ENCODE measurements at regions not wholly inside any gene's neighbourhood (a gene's known extent, or its start where the extent isn't known, plus 50 kb on each side); places are given as distances from the start of the nearest gene placed in this dataset.

DNA sequence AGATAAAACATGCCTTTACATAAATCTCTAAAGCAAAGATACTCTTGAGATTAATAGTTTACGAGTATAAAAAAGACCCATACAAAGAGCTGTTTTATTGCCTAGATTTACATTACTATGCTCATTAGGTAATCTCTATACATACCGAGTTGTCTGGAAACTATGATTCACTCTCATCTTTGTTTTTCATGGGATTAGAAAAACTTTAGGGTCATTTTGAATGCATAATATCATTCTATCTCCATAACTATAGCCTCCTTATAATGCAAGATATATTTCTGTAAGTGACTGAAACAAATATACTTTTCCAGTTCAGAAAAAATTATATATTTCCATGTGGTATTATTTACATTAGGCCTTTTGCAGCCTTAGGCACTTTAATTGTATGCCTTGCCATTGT lies 1088.7 kb upstream of the ARRDC3 start:
- no peaks in the 10 kb centered on the region for H3K9me3 ChIP-seq (ENCODE audit: control insufficient read depth in 2 of 2, low read length in 2 of 2)
- H3K36me3 ChIP-seq (ENCODE audit: control insufficient read depth in 2 of 2, insufficient read depth in 2 of 2, low read length in 2 of 2): no peaks in the 10 kb centered on the region
- H3K4me3 ChIP-seq (ENCODE audit: low read length in 2 of 2): no peak overlapping the region
- no peaks in the 10 kb centered on the region for H3K27me3 ChIP-seq (ENCODE audit: control insufficient read depth in 2 of 2, insufficient read depth in 2 of 2, low read length in 2 of 2)
- no peak overlapping the region for H3K9ac ChIP-seq (ENCODE audit: low read depth in 1 of 2, low read length in 2 of 2)
- no peak overlapping the region for H3K27ac ChIP-seq (ENCODE audit: low read depth in 2 of 2, low read length in 2 of 2)
- no peaks in the 10 kb centered on the region for H3K4me1 ChIP-seq (ENCODE audit: control insufficient read depth in 2 of 2, insufficient read depth in 2 of 2, low read length in 2 of 2)

DNA sequence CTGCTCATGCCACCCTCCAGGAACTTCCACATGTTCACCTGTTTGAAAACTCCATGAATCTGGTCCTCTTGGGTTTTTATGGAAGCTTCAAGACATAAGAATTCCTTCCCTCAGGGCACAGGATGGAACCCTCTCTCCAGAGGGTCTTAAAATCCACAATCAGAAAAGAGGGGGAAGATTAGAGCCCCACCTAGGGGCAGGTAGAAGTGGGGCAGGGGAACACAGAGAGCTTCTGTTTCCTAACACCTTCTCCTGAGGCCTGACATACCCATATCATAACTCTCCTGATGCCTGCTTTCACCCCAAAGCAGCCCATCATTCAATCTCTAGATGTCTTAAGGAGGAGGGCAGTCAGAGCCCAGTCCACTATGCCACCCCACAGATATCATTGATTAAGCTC lies 1087.7 kb upstream of the ARRDC3 start:
- Histone ChIP-seq H3K36me3 (ENCODE audit: control insufficient read depth in 2 of 2, insufficient read depth in 2 of 2, low read length in 2 of 2) (no peaks in the 10 kb centered on the region), H3K4me1 (ENCODE audit: control insufficient read depth in 2 of 2, insufficient read depth in 2 of 2, low read length in 2 of 2) (no peaks in the 10 kb centered on the region), H3K9me3 (ENCODE audit: control insufficient read depth in 2 of 2, low read length in 2 of 2) (no peaks in the 10 kb centered on the region), H3K27ac (ENCODE audit: low read depth in 2 of 2, low read length in 2 of 2) (no peak overlapping the region), H3K4me3 (ENCODE audit: low read length in 2 of 2) (no peak overlapping the region), H3K27me3 (ENCODE audit: control insufficient read depth in 2 of 2, insufficient read depth in 2 of 2, low read length in 2 of 2) (no peaks in the 10 kb centered on the region), H3K9ac (ENCODE audit: low read depth in 1 of 2, low read length in 2 of 2) (no peak overlapping the region)

DNA sequence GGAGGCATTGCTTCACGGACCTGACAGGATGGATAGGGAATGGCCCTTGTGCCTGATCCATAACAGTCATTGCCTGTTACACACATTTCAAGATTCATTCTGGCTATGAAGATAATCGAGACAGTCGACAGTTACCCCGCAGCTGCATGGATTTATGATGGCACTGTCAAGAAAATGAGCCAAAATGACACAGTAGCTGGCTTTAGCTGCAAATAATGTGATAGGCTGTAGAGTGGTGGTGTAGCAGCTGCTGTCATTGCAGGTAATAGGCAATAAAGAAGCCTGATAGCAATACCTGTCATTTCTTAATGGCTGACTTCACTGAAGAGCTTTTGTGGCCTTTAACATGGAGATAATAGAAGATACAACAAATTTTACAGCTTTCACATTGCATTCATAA lies 1085.2 kb upstream of the ARRDC3 start:
- Histone ChIP-seq H3K9me3 (ENCODE audit: control insufficient read depth in 2 of 2, low read length in 2 of 2) (no peaks in the 10 kb centered on the region), H3K4me1 (ENCODE audit: control insufficient read depth in 2 of 2, insufficient read depth in 2 of 2, low read length in 2 of 2) (no peaks in the 10 kb centered on the region), H3K27me3 (ENCODE audit: control insufficient read depth in 2 of 2, insufficient read depth in 2 of 2, low read length in 2 of 2) (no peaks in the 10 kb centered on the region), H3K36me3 (ENCODE audit: control insufficient read depth in 2 of 2, insufficient read depth in 2 of 2, low read length in 2 of 2) (no peaks in the 10 kb centered on the region), H3K9ac (ENCODE audit: low read depth in 1 of 2, low read length in 2 of 2) (no peak overlapping the region), H3K4me3 (ENCODE audit: low read length in 2 of 2) (no peak overlapping the region), H3K27ac (ENCODE audit: low read depth in 2 of 2, low read length in 2 of 2) (no peak overlapping the region)

DNA sequence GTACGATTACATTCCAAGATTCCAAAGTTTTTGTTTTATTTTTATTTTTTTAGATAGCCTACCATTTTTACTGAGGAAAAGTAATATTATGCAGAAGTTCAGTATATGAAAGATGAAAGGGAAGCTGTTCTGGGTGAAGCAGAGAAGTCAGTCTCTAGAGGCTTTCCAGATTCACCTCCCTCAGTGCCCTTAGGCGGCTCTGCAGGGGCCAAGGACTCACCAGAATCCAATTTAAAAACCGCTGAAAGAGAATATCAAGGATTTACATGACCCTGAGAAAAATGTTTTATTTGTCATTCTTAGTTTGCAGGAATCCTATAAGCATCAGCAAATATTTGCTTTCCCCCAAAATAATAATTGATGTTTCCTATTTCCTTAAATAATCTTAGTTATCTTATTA lies 1084.6 kb upstream of the ARRDC3 start:
- Histone ChIP-seq H3K9ac (ENCODE audit: low read depth in 1 of 2, low read length in 2 of 2) (no peak overlapping the region), H3K4me1 (ENCODE audit: control insufficient read depth in 2 of 2, insufficient read depth in 2 of 2, low read length in 2 of 2) (no peaks in the 10 kb centered on the region), H3K36me3 (ENCODE audit: control insufficient read depth in 2 of 2, insufficient read depth in 2 of 2, low read length in 2 of 2) (no peaks in the 10 kb centered on the region), H3K4me3 (ENCODE audit: low read length in 2 of 2) (no peak overlapping the region), H3K27ac (ENCODE audit: low read depth in 2 of 2, low read length in 2 of 2) (no peak overlapping the region), H3K9me3 (ENCODE audit: control insufficient read depth in 2 of 2, low read length in 2 of 2) (no peaks in the 10 kb centered on the region), H3K27me3 (ENCODE audit: control insufficient read depth in 2 of 2, insufficient read depth in 2 of 2, low read length in 2 of 2) (no peaks in the 10 kb centered on the region)

DNA sequence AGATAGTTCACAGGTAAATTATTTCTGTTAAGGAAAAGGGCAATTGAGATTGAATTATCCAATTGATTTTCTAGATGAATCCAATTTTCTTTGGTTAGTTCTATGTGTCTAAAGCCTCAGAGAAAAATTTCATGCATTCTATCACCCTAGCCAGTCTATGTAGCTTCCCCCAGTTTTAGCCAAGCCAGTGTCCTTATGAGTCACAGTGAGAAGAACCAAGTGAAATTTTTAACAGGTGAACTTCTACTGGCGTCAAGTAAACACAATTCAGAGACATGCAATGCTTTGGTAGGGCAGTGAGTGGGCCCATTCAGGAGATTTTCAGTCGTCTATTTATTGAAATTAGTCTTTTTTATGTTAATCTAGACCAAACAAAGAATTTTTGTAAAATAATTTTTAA lies 1077.4 kb upstream of the ARRDC3 start:
- H3K36me3 ChIP-seq (ENCODE audit: control insufficient read depth in 2 of 2, insufficient read depth in 2 of 2, low read length in 2 of 2): no peaks in the 10 kb centered on the region
- H3K4me1 ChIP-seq (ENCODE audit: control insufficient read depth in 2 of 2, insufficient read depth in 2 of 2, low read length in 2 of 2): no peaks in the 10 kb centered on the region
- no peaks in the 10 kb centered on the region for H3K27me3 ChIP-seq (ENCODE audit: control insufficient read depth in 2 of 2, insufficient read depth in 2 of 2, low read length in 2 of 2)
- no peaks in the 10 kb centered on the region for H3K9me3 ChIP-seq (ENCODE audit: control insufficient read depth in 2 of 2, low read length in 2 of 2)
- H3K9ac ChIP-seq (ENCODE audit: low read depth in 1 of 2, low read length in 2 of 2): no peak overlapping the region
- no peak overlapping the region for H3K4me3 ChIP-seq (ENCODE audit: low read length in 2 of 2)
- H3K27ac ChIP-seq (ENCODE audit: low read depth in 2 of 2, low read length in 2 of 2): no peak overlapping the region

DNA sequence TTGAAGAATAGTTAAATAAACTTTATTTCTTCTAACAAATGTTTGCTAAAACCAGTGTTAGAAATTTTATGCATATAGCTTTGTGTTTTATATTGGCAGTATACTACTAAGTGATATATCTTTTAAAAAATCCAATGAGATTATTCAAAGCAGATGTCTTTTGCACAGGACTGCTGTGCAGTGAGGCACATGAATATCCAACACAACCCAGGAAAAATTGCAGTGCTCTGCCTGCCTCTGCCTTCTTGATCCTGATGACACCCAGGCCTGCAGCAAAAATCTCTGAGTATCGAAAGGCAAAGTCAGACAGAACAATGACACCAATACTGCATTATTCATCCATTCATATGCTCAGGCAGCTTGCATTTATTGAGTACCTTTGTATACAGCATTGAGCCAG lies 1076.5 kb upstream of the ARRDC3 start:
- no peak overlapping the region for H3K9ac ChIP-seq (ENCODE audit: low read depth in 1 of 2, low read length in 2 of 2)
- no peaks in the 10 kb centered on the region for H3K36me3 ChIP-seq (ENCODE audit: control insufficient read depth in 2 of 2, insufficient read depth in 2 of 2, low read length in 2 of 2)
- no peaks in the 10 kb centered on the region for H3K4me1 ChIP-seq (ENCODE audit: control insufficient read depth in 2 of 2, insufficient read depth in 2 of 2, low read length in 2 of 2)
- no peak overlapping the region for H3K27ac ChIP-seq (ENCODE audit: low read depth in 2 of 2, low read length in 2 of 2)
- no peaks in the 10 kb centered on the region for H3K9me3 ChIP-seq (ENCODE audit: control insufficient read depth in 2 of 2, low read length in 2 of 2)
- no peaks in the 10 kb centered on the region for H3K27me3 ChIP-seq (ENCODE audit: control insufficient read depth in 2 of 2, insufficient read depth in 2 of 2, low read length in 2 of 2)
- H3K4me3 ChIP-seq (ENCODE audit: low read length in 2 of 2): no peak overlapping the region

DNA sequence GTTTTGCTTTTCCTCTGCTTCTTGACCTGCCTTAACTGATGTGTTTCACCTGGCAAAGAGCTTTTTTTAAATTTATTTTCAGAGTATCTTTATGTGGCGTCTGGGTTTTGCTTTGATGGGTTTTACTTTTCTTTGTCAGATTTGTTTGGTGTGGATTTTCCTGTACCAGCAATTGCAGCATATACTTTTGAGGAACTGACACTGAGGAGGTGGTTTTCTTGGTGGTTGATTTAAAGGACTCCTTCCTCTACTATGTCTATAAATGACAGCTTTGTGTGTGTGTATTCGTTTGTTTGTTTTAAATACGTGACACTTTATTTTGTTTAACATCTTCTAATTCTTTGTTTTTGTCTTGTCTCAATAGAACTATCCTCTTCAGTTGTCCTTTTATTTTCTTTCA lies 1071.9 kb upstream of the ARRDC3 start:
- no peaks in the 10 kb centered on the region for H3K36me3 ChIP-seq (ENCODE audit: control insufficient read depth in 2 of 2, insufficient read depth in 2 of 2, low read length in 2 of 2)
- no peaks in the 10 kb centered on the region for H3K9me3 ChIP-seq (ENCODE audit: control insufficient read depth in 2 of 2, low read length in 2 of 2)

DNA sequence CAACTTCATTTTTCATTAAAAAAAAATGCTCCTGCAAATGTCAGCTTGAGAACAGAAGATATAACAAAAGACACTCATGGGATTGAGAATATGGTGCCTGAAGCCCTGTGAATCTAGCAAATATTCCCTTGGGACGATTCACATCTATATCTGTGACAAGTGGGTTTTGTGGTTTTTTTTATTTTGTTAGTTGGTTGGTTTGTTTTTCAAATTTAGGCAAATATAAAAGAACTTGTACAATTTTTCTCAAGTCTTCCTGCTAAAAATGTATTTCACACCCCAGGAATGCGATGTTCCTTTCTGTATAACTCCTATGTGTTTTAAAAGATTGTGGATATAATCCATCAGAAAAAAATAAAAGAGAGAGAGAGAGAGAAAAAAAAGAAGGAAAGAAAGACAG lies 1061.8 kb upstream of the ARRDC3 start:
- H3K27ac ChIP-seq (ENCODE audit: low read depth in 2 of 2, low read length in 2 of 2): no peak overlapping the region

More for the DNA sequence above, 1071.9 kb upstream of the ARRDC3 start:
- Histone ChIP-seq H3K4me3 (ENCODE audit: low read length in 2 of 2) (no peak overlapping the region), H3K27ac (ENCODE audit: low read depth in 2 of 2, low read length in 2 of 2) (no peak overlapping the region), H3K27me3 (ENCODE audit: control insufficient read depth in 2 of 2, insufficient read depth in 2 of 2, low read length in 2 of 2) (no peaks in the 10 kb centered on the region), H3K4me1 (ENCODE audit: control insufficient read depth in 2 of 2, insufficient read depth in 2 of 2, low read length in 2 of 2) (no peaks in the 10 kb centered on the region), H3K9ac (ENCODE audit: low read depth in 1 of 2, low read length in 2 of 2) (no peak overlapping the region)

DNA sequence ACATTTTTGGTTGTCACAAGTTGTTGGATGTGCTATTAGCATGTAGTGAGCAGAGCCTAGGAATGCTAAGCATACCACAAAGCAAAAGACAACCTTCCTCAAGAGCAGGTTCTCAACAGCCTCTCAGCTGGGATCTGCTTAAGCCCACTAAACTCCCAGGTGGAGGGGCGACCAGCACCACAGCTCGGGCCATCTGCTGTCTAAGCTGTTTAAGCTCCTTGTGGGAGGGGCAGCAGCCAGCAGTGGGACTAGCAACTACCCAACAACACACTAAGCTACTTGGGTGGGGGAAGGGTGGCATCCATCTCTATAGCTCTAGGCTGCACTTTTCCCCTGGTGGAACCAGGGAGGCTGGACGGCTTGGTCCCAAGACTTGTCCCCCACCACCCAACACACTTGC lies 1052.7 kb upstream of the ARRDC3 start:
- H3K4me1 ChIP-seq (ENCODE audit: control insufficient read depth in 2 of 2, insufficient read depth in 2 of 2, low read length in 2 of 2): no peaks in the 10 kb centered on the region
- H3K4me3 ChIP-seq (ENCODE audit: low read length in 2 of 2): no peak overlapping the region
- no peaks in the 10 kb centered on the region for H3K27me3 ChIP-seq (ENCODE audit: control insufficient read depth in 2 of 2, insufficient read depth in 2 of 2, low read length in 2 of 2)
- no peak overlapping the region for H3K9ac ChIP-seq (ENCODE audit: low read depth in 1 of 2, low read length in 2 of 2)
- no peaks in the 10 kb centered on the region for H3K9me3 ChIP-seq (ENCODE audit: control insufficient read depth in 2 of 2, low read length in 2 of 2)
- no peak overlapping the region for H3K27ac ChIP-seq (ENCODE audit: low read depth in 2 of 2, low read length in 2 of 2)
- H3K36me3 ChIP-seq (ENCODE audit: control insufficient read depth in 2 of 2, insufficient read depth in 2 of 2, low read length in 2 of 2): no peaks in the 10 kb centered on the region

More for the DNA sequence above, 1061.8 kb upstream of the ARRDC3 start:
- Histone ChIP-seq H3K27me3 (ENCODE audit: control insufficient read depth in 2 of 2, insufficient read depth in 2 of 2, low read length in 2 of 2) (no peaks in the 10 kb centered on the region), H3K9me3 (ENCODE audit: control insufficient read depth in 2 of 2, low read length in 2 of 2) (no peaks in the 10 kb centered on the region), H3K4me1 (ENCODE audit: control insufficient read depth in 2 of 2, insufficient read depth in 2 of 2, low read length in 2 of 2) (no peaks in the 10 kb centered on the region), H3K36me3 (ENCODE audit: control insufficient read depth in 2 of 2, insufficient read depth in 2 of 2, low read length in 2 of 2) (no peaks in the 10 kb centered on the region), H3K9ac (ENCODE audit: low read depth in 1 of 2, low read length in 2 of 2) (no peak overlapping the region), H3K4me3 (ENCODE audit: low read length in 2 of 2) (no peak overlapping the region)

DNA sequence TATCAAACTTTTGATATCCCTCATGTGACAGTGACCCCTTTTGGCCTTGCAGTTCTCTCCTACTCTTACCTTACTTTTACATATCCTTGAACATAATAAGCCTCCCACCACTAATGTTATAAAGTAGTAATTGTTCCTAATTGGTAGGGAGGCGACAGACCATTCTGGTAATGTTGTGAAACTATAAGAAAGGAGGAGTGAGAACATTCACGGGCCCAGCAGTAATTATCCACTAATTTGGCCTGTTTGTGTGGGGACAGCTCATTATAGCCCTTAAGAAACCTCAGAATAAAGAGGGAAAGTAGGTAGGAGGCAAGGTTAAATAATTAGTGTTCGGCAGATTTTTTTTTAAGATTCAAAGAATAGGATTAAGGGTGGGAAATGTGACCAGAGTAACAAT lies 1046.5 kb upstream of the ARRDC3 start:
- H3K4me3 ChIP-seq (ENCODE audit: low read length in 2 of 2): no peak overlapping the region

DNA sequence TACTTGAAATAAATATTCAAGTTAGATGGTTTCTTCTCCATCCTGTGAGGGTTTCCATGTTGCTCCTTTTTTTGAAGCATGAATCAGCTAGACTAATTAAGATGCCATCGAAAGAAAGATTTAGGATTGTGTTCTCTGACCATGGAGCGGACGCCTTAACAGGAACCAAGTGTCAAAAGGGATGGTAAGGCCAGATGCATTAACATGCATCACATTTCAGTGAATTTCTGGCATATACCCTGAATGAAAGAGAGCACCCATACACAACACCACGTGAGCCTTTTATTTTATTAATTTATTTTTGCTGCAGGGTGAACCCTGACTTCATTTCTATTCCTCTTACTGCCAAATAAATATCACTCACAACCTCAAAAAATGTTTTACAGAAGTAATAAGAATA lies 1045.3 kb upstream of the ARRDC3 start:
- H3K4me1 ChIP-seq (ENCODE audit: control insufficient read depth in 2 of 2, insufficient read depth in 2 of 2, low read length in 2 of 2): no peaks in the 10 kb centered on the region
- H3K9me3 ChIP-seq (ENCODE audit: control insufficient read depth in 2 of 2, low read length in 2 of 2): peaks cover 0 to under 1% of the 10 kb centered on the region in 2 donors
- no peak overlapping the region for H3K4me3 ChIP-seq (ENCODE audit: low read length in 2 of 2)
- no peaks in the 10 kb centered on the region for H3K27me3 ChIP-seq (ENCODE audit: control insufficient read depth in 2 of 2, insufficient read depth in 2 of 2, low read length in 2 of 2)
- no peak overlapping the region for H3K27ac ChIP-seq (ENCODE audit: low read depth in 2 of 2, low read length in 2 of 2)
- H3K9ac ChIP-seq (ENCODE audit: low read depth in 1 of 2, low read length in 2 of 2): no peak overlapping the region
- no peaks in the 10 kb centered on the region for H3K36me3 ChIP-seq (ENCODE audit: control insufficient read depth in 2 of 2, insufficient read depth in 2 of 2, low read length in 2 of 2)

More for the DNA sequence above, 1046.5 kb upstream of the ARRDC3 start:
- H3K9me3 ChIP-seq (ENCODE audit: control insufficient read depth in 2 of 2, low read length in 2 of 2): no peaks in the 10 kb centered on the region
- no peak overlapping the region for H3K27ac ChIP-seq (ENCODE audit: low read depth in 2 of 2, low read length in 2 of 2)
- no peaks in the 10 kb centered on the region for H3K36me3 ChIP-seq (ENCODE audit: control insufficient read depth in 2 of 2, insufficient read depth in 2 of 2, low read length in 2 of 2)
- no peaks in the 10 kb centered on the region for H3K4me1 ChIP-seq (ENCODE audit: control insufficient read depth in 2 of 2, insufficient read depth in 2 of 2, low read length in 2 of 2)
- no peak overlapping the region for H3K9ac ChIP-seq (ENCODE audit: low read depth in 1 of 2, low read length in 2 of 2)
- no peaks in the 10 kb centered on the region for H3K27me3 ChIP-seq (ENCODE audit: control insufficient read depth in 2 of 2, insufficient read depth in 2 of 2, low read length in 2 of 2)

Measured in mucosa of rectum (tissue), 2 donors.